ENCODE measurements at regions not wholly inside any gene's neighbourhood (a gene's known extent, or its start where the extent isn't known, plus 50 kb on each side); places are given as distances from the start of the nearest gene placed in this dataset.
A peak's percentile ranks its signal among the peaks of the same experiment; 100 is the strongest.

- H3K4me3 ChIP-seq (ENCODE audit: control insufficient read depth in 1 of 7, extremely low read depth in 1 of 7, insufficient read depth in 4 of 7, low read depth in 2 of 7, low read length in 6 of 7), result no peak overlapping the region
- peaks cover 0 to 3% (median 0%) of the 10 kb centered on the region in 4 experiments for H3K4me1 ChIP-seq (ENCODE audit: control extremely low read depth in 1 of 4, control insufficient read depth in 4 of 4, insufficient read depth in 4 of 4, low read length in 3 of 4)
- ChIA-PET POLR2A (no interaction called here), CTCF (no interaction called here)
- H3K27me3 ChIP-seq (replicated peaks in 2 of 5; ENCODE audit: control insufficient read depth in 4 of 5, insufficient read depth in 5 of 5, low read length in 4 of 5), result no peaks in the 10 kb centered on the region
- no peaks in the 10 kb centered on the region for H3K9me3 ChIP-seq (ENCODE audit: control extremely low read depth in 1 of 5, control insufficient read depth in 4 of 5, insufficient read depth in 2 of 5, low read depth in 1 of 5, low read length in 4 of 5)
- H3K36me3 ChIP-seq (ENCODE audit: control insufficient read depth in 4 of 4, insufficient read depth in 4 of 4, low read length in 3 of 4), result no peaks in the 10 kb centered on the region
- DNase-seq, result no peak
- H3K27ac ChIP-seq (ENCODE audit: insufficient read depth in 1 of 2, low read depth in 1 of 2, low read length in 2 of 2, poor library complexity in 1 of 2, severe bottlenecking in 2 of 2), result no peak overlapping the region
- WGBS (ENCODE audit: insufficient coverage), result 98% methylated on average over 3 of the region's 4 CpGs
Measured at GRCh38 chr9:108012405-108012804, 522.8 kb upstream of the KLF4 start.

- no peak overlapping the region for H3K4me3 ChIP-seq (ENCODE audit: control insufficient read depth in 1 of 7, extremely low read depth in 1 of 7, insufficient read depth in 4 of 7, low read depth in 2 of 7, low read length in 6 of 7)
- peaks cover 0 to 4% (median 0%) of the 10 kb centered on the region in 4 experiments for H3K4me1 ChIP-seq (ENCODE audit: control extremely low read depth in 1 of 4, control insufficient read depth in 4 of 4, insufficient read depth in 4 of 4, low read length in 3 of 4)
- ChIA-PET CTCF (interaction anchor here (1.5 kb wide), 1 partner anchor 110 kb away, joined by 3 read pairs; no protein-coding TSS in a partner anchor), POLR2A (no interaction called here)
- no peak for DNase-seq
- no peak overlapping the region for H3K27ac ChIP-seq (ENCODE audit: insufficient read depth in 1 of 2, low read depth in 1 of 2, low read length in 2 of 2, poor library complexity in 1 of 2, severe bottlenecking in 2 of 2)
- H3K9me3 ChIP-seq (ENCODE audit: control extremely low read depth in 1 of 5, control insufficient read depth in 4 of 5, insufficient read depth in 2 of 5, low read depth in 1 of 5, low read length in 4 of 5), result no peaks in the 10 kb centered on the region
- 100% methylated on average over 3 of the region's 5 CpGs for WGBS (ENCODE audit: insufficient coverage)
- H3K36me3 ChIP-seq (ENCODE audit: control insufficient read depth in 4 of 4, insufficient read depth in 4 of 4, low read length in 3 of 4), result no peaks in the 10 kb centered on the region
- H3K27me3 ChIP-seq (replicated peaks in 2 of 5; ENCODE audit: control insufficient read depth in 4 of 5, insufficient read depth in 5 of 5, low read length in 4 of 5), result peaks cover 0 to 4% (median 0%) of the 10 kb centered on the region in 5 experiments
Measured at GRCh38 chr9:108003526-108003925, 514.0 kb upstream of the KLF4 start.

- 56% methylated on average over 14 of the region's 15 CpGs for WGBS (ENCODE audit: insufficient coverage)
Measured at GRCh38 chr9:108002371-108002956, 512.9 kb upstream of the KLF4 start.

GRCh38 chr9:108001237-108001636 is 511.7 kb upstream of the KLF4 start:
- Histone ChIP-seq H3K27me3 (replicated peaks in 2 of 5; ENCODE audit: control insufficient read depth in 4 of 5, insufficient read depth in 5 of 5, low read length in 4 of 5) (peaks cover 0 to 4% (median 0%) of the 10 kb centered on the region in 5 experiments), H3K36me3 (ENCODE audit: control insufficient read depth in 4 of 4, insufficient read depth in 4 of 4, low read length in 3 of 4) (no peaks in the 10 kb centered on the region), H3K9me3 (ENCODE audit: control extremely low read depth in 1 of 5, control insufficient read depth in 4 of 5, insufficient read depth in 2 of 5, low read depth in 1 of 5, low read length in 4 of 5) (no peaks in the 10 kb centered on the region), H3K4me3 (ENCODE audit: control insufficient read depth in 1 of 7, extremely low read depth in 1 of 7, insufficient read depth in 4 of 7, low read depth in 2 of 7, low read length in 6 of 7) (no peak overlapping the region), H3K27ac (ENCODE audit: insufficient read depth in 1 of 2, low read depth in 1 of 2, low read length in 2 of 2, poor library complexity in 1 of 2, severe bottlenecking in 2 of 2) (no peak overlapping the region), H3K4me1 (ENCODE audit: control extremely low read depth in 1 of 4, control insufficient read depth in 4 of 4, insufficient read depth in 4 of 4, low read length in 3 of 4) (peaks cover 0 to 4% (median 0%) of the 10 kb centered on the region in 4 experiments)
- no peak for DNase-seq
- CTCF ChIA-PET, result no interaction called here
- POLR2A ChIA-PET, result no interaction called here
- WGBS (ENCODE audit: insufficient coverage), result 100% methylated on average over 1 of the region's 4 CpGs

More at GRCh38 chr9:108002371-108002956, 512.9 kb upstream of the KLF4 start:
- H3K4me1 ChIP-seq (ENCODE audit: control extremely low read depth in 1 of 4, control insufficient read depth in 4 of 4, insufficient read depth in 4 of 4, low read length in 3 of 4), result peaks cover 0 to 4% (median 0%) of the 10 kb centered on the region in 4 experiments
- DNase-seq, result peak in 1 of 3 donors; percentile 29
- H3K9me3 ChIP-seq (ENCODE audit: control extremely low read depth in 1 of 5, control insufficient read depth in 4 of 5, insufficient read depth in 2 of 5, low read depth in 1 of 5, low read length in 4 of 5), result no peaks in the 10 kb centered on the region
- ChIA-PET CTCF (interaction anchor here (1.5 kb wide), 1 partner anchor 111 kb away, joined by 3 read pairs; no protein-coding TSS in a partner anchor), POLR2A (no interaction called here)
- peaks cover 0 to 4% (median 0%) of the 10 kb centered on the region in 5 experiments for H3K27me3 ChIP-seq (replicated peaks in 2 of 5; ENCODE audit: control insufficient read depth in 4 of 5, insufficient read depth in 5 of 5, low read length in 4 of 5)
- no peak overlapping the region for H3K27ac ChIP-seq (ENCODE audit: insufficient read depth in 1 of 2, low read depth in 1 of 2, low read length in 2 of 2, poor library complexity in 1 of 2, severe bottlenecking in 2 of 2)
- H3K4me3 ChIP-seq (ENCODE audit: control insufficient read depth in 1 of 7, extremely low read depth in 1 of 7, insufficient read depth in 4 of 7, low read depth in 2 of 7, low read length in 6 of 7), result no peak overlapping the region
- H3K36me3 ChIP-seq (ENCODE audit: control insufficient read depth in 4 of 4, insufficient read depth in 4 of 4, low read length in 3 of 4), result no peaks in the 10 kb centered on the region

GRCh38 chr9:107999890-108000289 is 510.3 kb upstream of the KLF4 start:
- Histone ChIP-seq H3K9me3 (ENCODE audit: control extremely low read depth in 1 of 5, control insufficient read depth in 4 of 5, insufficient read depth in 2 of 5, low read depth in 1 of 5, low read length in 4 of 5) (no peaks in the 10 kb centered on the region), H3K27me3 (replicated peaks in 2 of 5; ENCODE audit: control insufficient read depth in 4 of 5, insufficient read depth in 5 of 5, low read length in 4 of 5) (peaks cover 0 to 4% (median 0%) of the 10 kb centered on the region in 5 experiments), H3K4me1 (ENCODE audit: control extremely low read depth in 1 of 4, control insufficient read depth in 4 of 4, insufficient read depth in 4 of 4, low read length in 3 of 4) (peaks cover 0 to 4% (median 0%) of the 10 kb centered on the region in 4 experiments), H3K4me3 (ENCODE audit: control insufficient read depth in 1 of 7, extremely low read depth in 1 of 7, insufficient read depth in 4 of 7, low read depth in 2 of 7, low read length in 6 of 7) (no peak overlapping the region), H3K36me3 (ENCODE audit: control insufficient read depth in 4 of 4, insufficient read depth in 4 of 4, low read length in 3 of 4) (no peaks in the 10 kb centered on the region), H3K27ac (ENCODE audit: insufficient read depth in 1 of 2, low read depth in 1 of 2, low read length in 2 of 2, poor library complexity in 1 of 2, severe bottlenecking in 2 of 2) (no peak overlapping the region)
- DNase-seq, result no peak
- POLR2A ChIA-PET, result no interaction called here
- WGBS (ENCODE audit: insufficient coverage), result 94% methylated on average over 2 of the region's 2 CpGs
- CTCF ChIA-PET, result no interaction called here

GRCh38 chr9:107999011-107999410 is 509.4 kb upstream of the KLF4 start:
- H3K27me3 ChIP-seq (replicated peaks in 2 of 5; ENCODE audit: control insufficient read depth in 4 of 5, insufficient read depth in 5 of 5, low read length in 4 of 5), result peaks cover 0 to 4% (median 0%) of the 10 kb centered on the region in 5 experiments
- H3K36me3 ChIP-seq (ENCODE audit: control insufficient read depth in 4 of 4, insufficient read depth in 4 of 4, low read length in 3 of 4), result no peaks in the 10 kb centered on the region
- no peak for DNase-seq
- POLR2A ChIA-PET, result no interaction called here
- CTCF ChIA-PET, result interaction anchor here (0.9 kb wide), 1 partner anchor 15 kb away, joined by 3 read pairs; no protein-coding TSS in a partner anchor
- no peak overlapping the region for H3K4me3 ChIP-seq (ENCODE audit: control insufficient read depth in 1 of 7, extremely low read depth in 1 of 7, insufficient read depth in 4 of 7, low read depth in 2 of 7, low read length in 6 of 7)
- H3K4me1 ChIP-seq (ENCODE audit: control extremely low read depth in 1 of 4, control insufficient read depth in 4 of 4, insufficient read depth in 4 of 4, low read length in 3 of 4), result peaks cover 0 to 4% (median 0%) of the 10 kb centered on the region in 4 experiments
- H3K27ac ChIP-seq (ENCODE audit: insufficient read depth in 1 of 2, low read depth in 1 of 2, low read length in 2 of 2, poor library complexity in 1 of 2, severe bottlenecking in 2 of 2), result no peak overlapping the region
- 64% methylated on average over 4 of the region's 5 CpGs for WGBS (ENCODE audit: insufficient coverage)
- H3K9me3 ChIP-seq (ENCODE audit: control extremely low read depth in 1 of 5, control insufficient read depth in 4 of 5, insufficient read depth in 2 of 5, low read depth in 1 of 5, low read length in 4 of 5), result no peaks in the 10 kb centered on the region

GRCh38 chr9:107994648-107995047 is 505.1 kb upstream of the KLF4 start:
- ChIA-PET CTCF (no interaction called here), POLR2A (no interaction called here)
- no peaks in the 10 kb centered on the region for H3K9me3 ChIP-seq (ENCODE audit: control extremely low read depth in 1 of 5, control insufficient read depth in 4 of 5, insufficient read depth in 2 of 5, low read depth in 1 of 5, low read length in 4 of 5)
- no peak overlapping the region for H3K27ac ChIP-seq (ENCODE audit: insufficient read depth in 1 of 2, low read depth in 1 of 2, low read length in 2 of 2, poor library complexity in 1 of 2, severe bottlenecking in 2 of 2)
- no peak for DNase-seq
- H3K27me3 ChIP-seq (replicated peaks in 2 of 5; ENCODE audit: control insufficient read depth in 4 of 5, insufficient read depth in 5 of 5, low read length in 4 of 5), result peaks cover 0 to under 1% (median 0%) of the 10 kb centered on the region in 5 experiments
- WGBS (ENCODE audit: insufficient coverage), result no CpG with 5 or more reads among the region's 2 CpGs
- H3K4me1 ChIP-seq (ENCODE audit: control extremely low read depth in 1 of 4, control insufficient read depth in 4 of 4, insufficient read depth in 4 of 4, low read length in 3 of 4), result peaks cover 0 to 12% (median 7%) of the 10 kb centered on the region in 4 experiments
- no peaks in the 10 kb centered on the region for H3K36me3 ChIP-seq (ENCODE audit: control insufficient read depth in 4 of 4, insufficient read depth in 4 of 4, low read length in 3 of 4)
- H3K4me3 ChIP-seq (ENCODE audit: control insufficient read depth in 1 of 7, extremely low read depth in 1 of 7, insufficient read depth in 4 of 7, low read depth in 2 of 7, low read length in 6 of 7), result no peak overlapping the region

Measured in common myeloid progenitor, CD34-positive (primary cell).